HCT116 (cell line): ENCODE measurements at regions not wholly inside any gene's neighbourhood (a gene's known extent, or its start where the extent isn't known, plus 50 kb on each side); places are given as distances from the start of the nearest gene placed in this dataset.

ENCODE experiments used
- ATF3 ChIP-seq: IDR thresholded peaks from 2 replicates; pipeline ENCODE4 v1.6.1; 2012
- CEBPB ChIP-seq: IDR thresholded peaks from 2 replicates; pipeline ENCODE4 v1.6.1; 2012; ENCODE audit warnings: low read depth
- CTCF ChIP-seq, 3 experiments: fragments of 200-600 bp in 1 of 3; sonication (generic) in 1 of 3; IDR thresholded peaks in 2 of 3; conservative IDR thresholded peaks in 1 of 3; 2 replicates each; pipeline ENCODE4 v1.5.1; 2012 to 2017; ENCODE audit warnings: low read depth in 2 of 3, low read length in 2 of 3, antibody characterized with exemption in 1 of 3, borderline replicate concordance in 1 of 3, control low read depth in 1 of 3, mild to moderate bottlenecking in 1 of 3, mixed read lengths in 1 of 3, mixed run types in 1 of 3, moderate library complexity in 1 of 3; ENCODE audit not compliant: insufficient read depth in 1 of 3
- ELF1 ChIP-seq: IDR thresholded peaks from 2 replicates; pipeline ENCODE4 v1.6.1; 2012; ENCODE audit warnings: low read depth, borderline replicate concordance
- EZH2 ChIP-seq: fragments of 200-600 bp; sonication (generic); IDR thresholded peaks from 2 replicates; pipeline ENCODE4 v1.6.1; 2017; ENCODE audit warnings: antibody characterized with exemption, mixed run types
- JUND ChIP-seq: IDR thresholded peaks from 2 replicates; pipeline ENCODE4 v1.6.1; 2012
- POLR2A ChIP-seq: IDR thresholded peaks from 2 replicates; pipeline ENCODE4 v1.7.0; 2011; ENCODE audit warnings: borderline replicate concordance; ENCODE audit not compliant: insufficient read depth, insufficient read length; ENCODE audit errors: extremely low read depth
- POLR2AphosphoS5 ChIP-seq: IDR thresholded peaks from 2 replicates; pipeline ENCODE4 v1.6.1; 2011; ENCODE audit warnings: mild to moderate bottlenecking, low read depth, low read length, moderate library complexity
- REST ChIP-seq: IDR thresholded peaks from 2 replicates; pipeline ENCODE4 v1.6.1; 2012; ENCODE audit warnings: low read depth
- SIN3A ChIP-seq: IDR thresholded peaks from 2 replicates; pipeline ENCODE4 v1.6.1; 2012; ENCODE audit warnings: low read depth
- SP1 ChIP-seq: IDR thresholded peaks from 2 replicates; pipeline ENCODE4 v1.6.1; 2012; ENCODE audit warnings: low read depth
- YY1 ChIP-seq: IDR thresholded peaks from 2 replicates; pipeline ENCODE4 v1.6.1; 2011; ENCODE audit warnings: low read length, low read depth, moderate library complexity, mild to moderate bottlenecking; ENCODE audit not compliant: insufficient replicate concordance; ENCODE audit errors: extremely low read depth
- ZFX ChIP-seq: fragments of 450-650 bp; IDR thresholded peaks from 2 replicates; pipeline ENCODE4 v1.6.1; 2017
- ZNF274 ChIP-seq: fragments of 200-500 bp; sonication (Bioruptor generic); IDR thresholded peaks from 2 replicates; pipeline ENCODE4 v1.6.1; 2014; ENCODE audit warnings: mild to moderate bottlenecking, low read depth, low read length, inconsistent platforms

GRCh38 chr5:89034588-89034987 lies 151.6 kb upstream of the MEF2C start:
- no peak for TF ChIP-seq ZNF274
- TF ChIP-seq SIN3A: no peak
- no peak for TF ChIP-seq YY1
- no peak for TF ChIP-seq CTCF (IDR thresholded peaks at IDR 0.05 in 2 of 3, conservative IDR thresholded peaks at IDR 0.05 in 1 of 3; ENCODE audit: borderline replicate concordance in 1 of 3, insufficient read depth in 1 of 3, low read depth in 2 of 3, low read length in 2 of 3)
- no peak for TF ChIP-seq POLR2A
- no peak for TF ChIP-seq EZH2
- no peak for TF ChIP-seq ZFX
- TF ChIP-seq JUND: no peak
- no peak for TF ChIP-seq CEBPB
- no peak for TF ChIP-seq SP1
- TF ChIP-seq REST: no peak
- no peak for TF ChIP-seq POLR2AphosphoS5
- TF ChIP-seq ATF3: no peak
- TF ChIP-seq ELF1: no peak
